ENCODE measurements at regions not wholly inside any gene's neighbourhood (a gene's known extent, or its start where the extent isn't known, plus 50 kb on each side); places are given as distances from the start of the nearest gene placed in this dataset.

GRCh38 chr2:82256288-82256687 lies 1951.7 kb upstream of the LRRTM1 start:
- Histone ChIP-seq H3K9me3 (ENCODE audit: insufficient read depth, low read depth, low read length) (peaks cover 14% of the 10 kb centered on the region; the same call in 1 of the 2 replicates), H3K9ac (ENCODE audit: low read depth, low read length) (no peak overlapping the region), H3K27me3 (ENCODE audit: insufficient read depth, low read length) (no peaks in the 10 kb centered on the region), H3K27ac (ENCODE audit: low read depth, low read length) (no peak overlapping the region), H3K4me3 (ENCODE audit: low read length) (no peak overlapping the region), H3K4me1 (ENCODE audit: insufficient read depth, low read length) (no peaks in the 10 kb centered on the region), H3K36me3 (ENCODE audit: insufficient read depth, low read length) (no peaks in the 10 kb centered on the region)
- 94% methylated on average over 3 of the region's 3 CpGs for WGBS

- Histone ChIP-seq H3K4me1 (ENCODE audit: insufficient read depth, low read length) (no peaks in the 10 kb centered on the region), H3K9me3 (ENCODE audit: insufficient read depth, low read depth, low read length) (peaks cover 16% of the 10 kb centered on the region; the same call in 1 of the 2 replicates), H3K27me3 (ENCODE audit: insufficient read depth, low read length) (no peaks in the 10 kb centered on the region), H3K36me3 (ENCODE audit: insufficient read depth, low read length) (no peaks in the 10 kb centered on the region), H3K9ac (ENCODE audit: low read depth, low read length) (no peak overlapping the region), H3K4me3 (ENCODE audit: low read length) (no peak overlapping the region), H3K27ac (ENCODE audit: low read depth, low read length) (no peak overlapping the region)
Observed at GRCh38 chr2:82254728-82255127, 1950.2 kb upstream of the LRRTM1 start.

- H3K27me3 ChIP-seq (ENCODE audit: insufficient read depth, low read length) = no peaks in the 10 kb centered on the region
- no peak overlapping the region for H3K27ac ChIP-seq (ENCODE audit: low read depth, low read length)
- no peak overlapping the region for H3K4me3 ChIP-seq (ENCODE audit: low read length)
- no peaks in the 10 kb centered on the region for H3K36me3 ChIP-seq (ENCODE audit: insufficient read depth, low read length)
- H3K9ac ChIP-seq (ENCODE audit: low read depth, low read length) = no peak overlapping the region
- WGBS = 94% methylated on average over 1 of the region's 1 CpG
- peaks cover 2% of the 10 kb centered on the region; the same call in 1 of the 2 replicates for H3K9me3 ChIP-seq (ENCODE audit: insufficient read depth, low read depth, low read length)
- H3K4me1 ChIP-seq (ENCODE audit: insufficient read depth, low read length) = 0 out of 2 replicates have a peak, but pooled peaks cover 3% of the 10 kb centered on the region
Observed at GRCh38 chr2:82246220-82246775, 1941.7 kb upstream of the LRRTM1 start.

DNA sequence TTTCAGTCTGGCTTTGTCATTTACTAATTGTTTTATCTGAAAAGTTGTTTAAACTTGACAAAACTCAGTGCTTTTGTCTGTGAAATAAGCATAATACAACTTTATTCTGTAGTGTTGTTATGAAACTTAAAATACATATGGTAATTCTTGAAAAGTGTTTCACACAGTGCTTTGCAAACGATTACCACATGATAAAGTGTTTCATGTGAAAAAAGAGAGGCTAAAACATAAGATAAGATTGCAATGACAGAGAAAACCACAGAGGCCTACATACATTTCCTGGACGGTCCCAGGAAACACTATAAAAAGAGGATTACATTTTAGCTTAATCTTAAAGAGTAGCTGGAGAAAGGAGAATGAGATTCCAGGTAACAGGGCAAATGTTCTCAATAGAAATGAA lies 1934.6 kb upstream of the LRRTM1 start:
- H3K4me3 ChIP-seq (ENCODE audit: low read length) = no peak overlapping the region
- H3K4me1 ChIP-seq (ENCODE audit: insufficient read depth, low read length) = no peaks in the 10 kb centered on the region
- H3K9ac ChIP-seq (ENCODE audit: low read depth, low read length) = no peak overlapping the region
- H3K27ac ChIP-seq (ENCODE audit: low read depth, low read length) = no peak overlapping the region
- 100% methylated on average over 2 of the region's 2 CpGs for WGBS
- H3K9me3 ChIP-seq (ENCODE audit: insufficient read depth, low read depth, low read length) = no peaks in the 10 kb centered on the region
- no peaks in the 10 kb centered on the region for H3K36me3 ChIP-seq (ENCODE audit: insufficient read depth, low read length)
- H3K27me3 ChIP-seq (ENCODE audit: insufficient read depth, low read length) = no peaks in the 10 kb centered on the region

DNA sequence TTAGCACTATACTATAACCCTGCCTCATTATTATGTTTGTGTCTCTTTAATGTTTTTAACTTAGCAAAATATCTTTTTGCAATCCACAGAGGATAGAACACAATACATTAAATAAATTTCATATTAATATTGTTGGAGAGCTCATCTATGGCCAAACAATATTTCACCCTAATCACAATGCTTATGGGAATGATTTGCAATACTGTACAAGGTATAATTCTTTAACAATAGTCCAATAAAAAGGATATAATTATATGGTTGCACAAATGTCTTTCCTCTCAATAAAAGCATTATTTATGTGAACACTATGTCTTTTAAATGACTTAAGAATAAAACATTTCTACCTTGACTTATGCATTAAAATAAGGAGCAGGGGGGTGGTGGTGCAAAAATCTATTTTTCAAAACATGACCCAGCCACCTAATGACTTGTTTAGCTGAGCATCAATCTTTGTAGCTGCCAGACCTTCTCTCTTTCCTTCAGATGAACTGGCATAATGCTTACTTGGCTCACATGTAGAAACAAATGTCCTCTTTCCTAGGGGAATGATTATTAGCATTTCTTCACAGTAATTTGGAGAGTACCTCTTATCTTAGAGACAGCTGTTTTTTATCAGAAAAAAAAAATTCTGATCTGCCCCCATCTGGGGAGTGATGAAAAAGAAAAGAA lies 1933.6 kb upstream of the LRRTM1 start:
- Histone ChIP-seq H3K9me3 (ENCODE audit: insufficient read depth, low read depth, low read length) (no peaks in the 10 kb centered on the region), H3K36me3 (ENCODE audit: insufficient read depth, low read length) (no peaks in the 10 kb centered on the region), H3K27me3 (ENCODE audit: insufficient read depth, low read length) (no peaks in the 10 kb centered on the region), H3K27ac (ENCODE audit: low read depth, low read length) (no peak overlapping the region), H3K4me3 (ENCODE audit: low read length) (no peak overlapping the region), H3K9ac (ENCODE audit: low read depth, low read length) (no peak overlapping the region), H3K4me1 (ENCODE audit: insufficient read depth, low read length) (no peaks in the 10 kb centered on the region)

GRCh38 chr2:82234283-82234874 lies 1929.8 kb upstream of the LRRTM1 start:
- no peaks in the 10 kb centered on the region for H3K27me3 ChIP-seq (ENCODE audit: insufficient read depth, low read length)
- H3K4me1 ChIP-seq (ENCODE audit: insufficient read depth, low read length) = no peaks in the 10 kb centered on the region
- no peaks in the 10 kb centered on the region for H3K36me3 ChIP-seq (ENCODE audit: insufficient read depth, low read length)
- H3K4me3 ChIP-seq (ENCODE audit: low read length) = no peak overlapping the region
- no peak overlapping the region for H3K9ac ChIP-seq (ENCODE audit: low read depth, low read length)
- H3K27ac ChIP-seq (ENCODE audit: low read depth, low read length) = no peak overlapping the region
- WGBS = 94% methylated on average over 8 of the region's 8 CpGs
- H3K9me3 ChIP-seq (ENCODE audit: insufficient read depth, low read depth, low read length) = no peaks in the 10 kb centered on the region

DNA sequence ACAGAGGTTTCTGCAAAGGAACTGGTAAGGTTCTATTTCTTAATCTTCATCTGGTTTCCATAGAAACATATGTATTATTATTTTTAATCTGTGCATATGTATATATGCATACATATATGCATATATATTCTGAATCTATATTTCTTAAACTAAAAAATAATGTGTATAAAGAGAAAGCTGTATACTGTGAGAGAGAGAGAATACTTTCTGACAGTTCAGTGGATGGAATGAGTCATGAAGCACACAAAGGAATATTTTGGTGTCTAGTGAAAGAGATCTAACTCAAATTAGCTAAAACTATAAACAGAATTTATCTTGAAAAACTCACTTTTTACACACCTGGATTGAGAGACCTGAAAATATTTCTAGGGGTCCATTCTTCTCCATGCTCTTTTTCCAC lies 1929.3 kb upstream of the LRRTM1 start:
- H3K27me3 ChIP-seq (ENCODE audit: insufficient read depth, low read length) = no peaks in the 10 kb centered on the region
- no peak overlapping the region for H3K27ac ChIP-seq (ENCODE audit: low read depth, low read length)
- no peak overlapping the region for H3K9ac ChIP-seq (ENCODE audit: low read depth, low read length)
- no peaks in the 10 kb centered on the region for H3K36me3 ChIP-seq (ENCODE audit: insufficient read depth, low read length)
- H3K4me3 ChIP-seq (ENCODE audit: low read length) = no peak overlapping the region
- H3K4me1 ChIP-seq (ENCODE audit: insufficient read depth, low read length) = no peaks in the 10 kb centered on the region
- no peaks in the 10 kb centered on the region for H3K9me3 ChIP-seq (ENCODE audit: insufficient read depth, low read depth, low read length)

DNA sequence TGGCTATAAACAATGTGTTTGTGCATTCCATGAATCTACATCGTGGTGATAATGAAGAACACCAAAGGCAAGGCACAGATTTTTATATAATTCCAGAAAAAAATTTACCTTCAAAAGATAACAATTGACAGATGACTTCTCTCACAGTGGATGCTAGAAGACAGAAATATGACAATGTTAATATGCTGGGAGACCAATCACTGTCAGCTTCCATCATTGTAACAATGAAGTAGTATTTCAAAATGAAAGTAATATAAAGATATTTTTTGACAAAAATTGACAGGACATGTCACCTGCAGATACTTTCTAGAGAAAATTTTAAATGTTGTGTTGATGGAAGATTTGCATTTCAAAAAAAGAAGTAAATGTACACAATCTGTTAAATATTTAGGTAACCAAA lies 1925.9 kb upstream of the LRRTM1 start:
- no peaks in the 10 kb centered on the region for H3K27me3 ChIP-seq (ENCODE audit: insufficient read depth, low read length)
- H3K36me3 ChIP-seq (ENCODE audit: insufficient read depth, low read length) = no peaks in the 10 kb centered on the region
- H3K4me1 ChIP-seq (ENCODE audit: insufficient read depth, low read length) = no peaks in the 10 kb centered on the region
- no peak overlapping the region for H3K9ac ChIP-seq (ENCODE audit: low read depth, low read length)
- H3K27ac ChIP-seq (ENCODE audit: low read depth, low read length) = no peak overlapping the region
- H3K4me3 ChIP-seq (ENCODE audit: low read length) = no peak overlapping the region
- 90% methylated on average over 1 of the region's 1 CpG for WGBS
- no peaks in the 10 kb centered on the region for H3K9me3 ChIP-seq (ENCODE audit: insufficient read depth, low read depth, low read length)

- no peak overlapping the region for H3K4me3 ChIP-seq (ENCODE audit: low read length)
- no peaks in the 10 kb centered on the region for H3K27me3 ChIP-seq (ENCODE audit: insufficient read depth, low read length)
- no peaks in the 10 kb centered on the region for H3K36me3 ChIP-seq (ENCODE audit: insufficient read depth, low read length)
- no peak overlapping the region for H3K9ac ChIP-seq (ENCODE audit: low read depth, low read length)
- 94% methylated on average over 2 of the region's 2 CpGs for WGBS
- peaks cover 22% of the 10 kb centered on the region for H3K9me3 ChIP-seq (ENCODE audit: insufficient read depth, low read depth, low read length)
- H3K27ac ChIP-seq (ENCODE audit: low read depth, low read length) = no peak overlapping the region
- H3K4me1 ChIP-seq (ENCODE audit: insufficient read depth, low read length) = no peaks in the 10 kb centered on the region
Observed at GRCh38 chr2:82226441-82226840, 1921.9 kb upstream of the LRRTM1 start.

GRCh38 chr2:82224301-82224940 lies 1919.9 kb upstream of the LRRTM1 start:
- Histone ChIP-seq H3K27ac (ENCODE audit: low read depth, low read length) (no peak overlapping the region), H3K27me3 (ENCODE audit: insufficient read depth, low read length) (no peaks in the 10 kb centered on the region), H3K4me3 (ENCODE audit: low read length) (no peak overlapping the region), H3K36me3 (ENCODE audit: insufficient read depth, low read length) (no peaks in the 10 kb centered on the region), H3K9ac (ENCODE audit: low read depth, low read length) (no peak overlapping the region), H3K4me1 (ENCODE audit: insufficient read depth, low read length) (no peaks in the 10 kb centered on the region), H3K9me3 (ENCODE audit: insufficient read depth, low read depth, low read length) (peaks cover 25% of the 10 kb centered on the region)
- WGBS = 96% methylated on average over 5 of the region's 5 CpGs

GRCh38 chr2:82215212-82215611 lies 1910.7 kb upstream of the LRRTM1 start:
- Histone ChIP-seq H3K27me3 (ENCODE audit: insufficient read depth, low read length) (no peaks in the 10 kb centered on the region), H3K4me1 (ENCODE audit: insufficient read depth, low read length) (no peaks in the 10 kb centered on the region; the same call in 1 of the 2 replicates), H3K9me3 (ENCODE audit: insufficient read depth, low read depth, low read length) (no peaks in the 10 kb centered on the region), H3K9ac (ENCODE audit: low read depth, low read length) (no peak overlapping the region), H3K27ac (ENCODE audit: low read depth, low read length) (no peak overlapping the region), H3K4me3 (ENCODE audit: low read length) (no peak overlapping the region), H3K36me3 (ENCODE audit: insufficient read depth, low read length) (no peaks in the 10 kb centered on the region)
- WGBS = 83% methylated on average over 4 of the region's 4 CpGs

Data from HUES64 (cell line).